ENCODE measurements at regions not wholly inside any gene's neighbourhood (a gene's known extent, or its start where the extent isn't known, plus 50 kb on each side); places are given as distances from the start of the nearest gene placed in this dataset.

GRCh38 chr15:94734460-94734859 lies 503.1 kb downstream of the MCTP2 start:
- in situ Hi-C loops (cut with HindIII; ENCODE audit: low pct_ligation_motif_present, low pct_unique_long_range_greater_than_20kb, low sequenced_read_pairs): no loop called here
- no peak for DNase-seq

- in situ Hi-C loops (cut with HindIII; ENCODE audit: low pct_ligation_motif_present, low pct_unique_long_range_greater_than_20kb, low sequenced_read_pairs): no loop called here
- DNase-seq: no peak
These were observed 504.9 kb downstream of the MCTP2 start for GRCh38 chr15:94736236-94736635.

GRCh38 chr15:94739639-94740038 lies 508.3 kb downstream of the MCTP2 start:
- no peak for DNase-seq
- in situ Hi-C loops (cut with HindIII; ENCODE audit: low pct_ligation_motif_present, low pct_unique_long_range_greater_than_20kb, low sequenced_read_pairs): no loop called here

GRCh38 chr15:94740469-94740868 lies 509.1 kb downstream of the MCTP2 start:
- in situ Hi-C loops (cut with HindIII; ENCODE audit: low pct_ligation_motif_present, low pct_unique_long_range_greater_than_20kb, low sequenced_read_pairs): no loop called here
- DNase-seq: no peak

- no peak for DNase-seq
- in situ Hi-C loops (cut with HindIII; ENCODE audit: low pct_ligation_motif_present, low pct_unique_long_range_greater_than_20kb, low sequenced_read_pairs): no loop called here
These were observed 512.3 kb downstream of the MCTP2 start for GRCh38 chr15:94743668-94744067.

- in situ Hi-C loops (cut with HindIII; ENCODE audit: low pct_ligation_motif_present, low pct_unique_long_range_greater_than_20kb, low sequenced_read_pairs): no loop called here
- DNase-seq: no peak
These were observed 512.9 kb downstream of the MCTP2 start for GRCh38 chr15:94744080-94744793.

GRCh38 chr15:94745371-94745770 lies 514.0 kb downstream of the MCTP2 start:
- DNase-seq: no peak
- in situ Hi-C loops (cut with HindIII; ENCODE audit: low pct_ligation_motif_present, low pct_unique_long_range_greater_than_20kb, low sequenced_read_pairs): no loop called here

- in situ Hi-C loops (cut with HindIII; ENCODE audit: low pct_ligation_motif_present, low pct_unique_long_range_greater_than_20kb, low sequenced_read_pairs): no loop called here
- DNase-seq: no peak
These were observed 516.1 kb downstream of the MCTP2 start for GRCh38 chr15:94747510-94747909.

- DNase-seq: no peak
- in situ Hi-C loops (cut with HindIII; ENCODE audit: low pct_ligation_motif_present, low pct_unique_long_range_greater_than_20kb, low sequenced_read_pairs): no loop called here
These were observed 518.7 kb downstream of the MCTP2 start for GRCh38 chr15:94749811-94750617.

- DNase-seq: no peak
- in situ Hi-C loops (cut with HindIII; ENCODE audit: low pct_ligation_motif_present, low pct_unique_long_range_greater_than_20kb, low sequenced_read_pairs): no loop called here
These were observed 529.0 kb downstream of the MCTP2 start for GRCh38 chr15:94760348-94760747.

- in situ Hi-C loops (cut with HindIII; ENCODE audit: low pct_ligation_motif_present, low pct_unique_long_range_greater_than_20kb, low sequenced_read_pairs): no loop called here
- no peak for DNase-seq
These were observed 530.2 kb downstream of the MCTP2 start for GRCh38 chr15:94761574-94761973.

GRCh38 chr15:94769089-94769488 lies 537.7 kb downstream of the MCTP2 start:
- DNase-seq: no peak
- in situ Hi-C loops (cut with HindIII; ENCODE audit: low pct_ligation_motif_present, low pct_unique_long_range_greater_than_20kb, low sequenced_read_pairs): no loop called here

GRCh38 chr15:94770199-94770598 lies 538.8 kb downstream of the MCTP2 start:
- DNase-seq: no peak
- in situ Hi-C loops (cut with HindIII; ENCODE audit: low pct_ligation_motif_present, low pct_unique_long_range_greater_than_20kb, low sequenced_read_pairs): no loop called here

- no peak for DNase-seq
- in situ Hi-C loops (cut with HindIII; ENCODE audit: low pct_ligation_motif_present, low pct_unique_long_range_greater_than_20kb, low sequenced_read_pairs): no loop called here
These were observed 545.7 kb downstream of the MCTP2 start for GRCh38 chr15:94777037-94777436.

GRCh38 chr15:94778840-94779239 lies 547.5 kb downstream of the MCTP2 start:
- in situ Hi-C loops (cut with HindIII; ENCODE audit: low pct_ligation_motif_present, low pct_unique_long_range_greater_than_20kb, low sequenced_read_pairs): no loop called here

GRCh38 chr15:94780166-94780565 lies 548.8 kb downstream of the MCTP2 start:
- in situ Hi-C loops (cut with HindIII; ENCODE audit: low pct_ligation_motif_present, low pct_unique_long_range_greater_than_20kb, low sequenced_read_pairs): no loop called here
- DNase-seq: no peak

More at GRCh38 chr15:94778840-94779239, 547.5 kb downstream of the MCTP2 start:
- no peak for DNase-seq

GRCh38 chr15:94785091-94785490 lies 553.7 kb downstream of the MCTP2 start:
- no peak for DNase-seq
- in situ Hi-C loops (cut with HindIII; ENCODE audit: low pct_ligation_motif_present, low pct_unique_long_range_greater_than_20kb, low sequenced_read_pairs): no loop called here

GRCh38 chr15:94791008-94791407 lies 559.6 kb downstream of the MCTP2 start:
- DNase-seq: no peak
- in situ Hi-C loops (cut with HindIII; ENCODE audit: low pct_ligation_motif_present, low pct_unique_long_range_greater_than_20kb, low sequenced_read_pairs): no loop called here

- in situ Hi-C loops (cut with HindIII; ENCODE audit: low pct_ligation_motif_present, low pct_unique_long_range_greater_than_20kb, low sequenced_read_pairs): no loop called here
These were observed 560.1 kb downstream of the MCTP2 start for GRCh38 chr15:94791510-94791909.

GRCh38 chr15:94792196-94792595 lies 560.8 kb downstream of the MCTP2 start:
- DNase-seq: no peak
- in situ Hi-C loops (cut with HindIII; ENCODE audit: low pct_ligation_motif_present, low pct_unique_long_range_greater_than_20kb, low sequenced_read_pairs): no loop called here

More at GRCh38 chr15:94791510-94791909, 560.1 kb downstream of the MCTP2 start:
- no peak for DNase-seq

Data from ACHN (cell line).